ENCODE measurements at regions not wholly inside any gene's neighbourhood (a gene's known extent, or its start where the extent isn't known, plus 50 kb on each side); places are given as distances from the start of the nearest gene placed in this dataset.
"Not testable (repeated sequence)": the region's sequence is repeated elsewhere in the genome, so short reads cannot be mapped to it uniquely, and the experiment has no call there.

GRCh38 chr7:55296070-55296469, 69.1 kb upstream of the LANCL2 start:
- H3K4me3 ChIP-seq (ENCODE audit: low read length) = no peak overlapping the region
- DNase-seq (ENCODE audit: low read depth, low spot score) = peak; percentile 25

GRCh38 chr7:55299273-55299967, 65.7 kb upstream of the LANCL2 start:
- H3K4me3 ChIP-seq (ENCODE audit: low read length) = no peak overlapping the region
- DNase-seq (ENCODE audit: low read depth, low spot score) = no peak

GRCh38 chr7:55303220-55303619, 61.9 kb upstream of the LANCL2 start:
- no peak overlapping the region for H3K4me3 ChIP-seq (ENCODE audit: low read length)
- no peak for DNase-seq (ENCODE audit: low read depth, low spot score)

- H3K4me3 ChIP-seq (ENCODE audit: low read length) = no peak overlapping the region
- DNase-seq (ENCODE audit: low read depth, low spot score) = no peak
These were observed 60.9 kb upstream of the LANCL2 start for GRCh38 chr7:55304018-55304762.

DNA sequence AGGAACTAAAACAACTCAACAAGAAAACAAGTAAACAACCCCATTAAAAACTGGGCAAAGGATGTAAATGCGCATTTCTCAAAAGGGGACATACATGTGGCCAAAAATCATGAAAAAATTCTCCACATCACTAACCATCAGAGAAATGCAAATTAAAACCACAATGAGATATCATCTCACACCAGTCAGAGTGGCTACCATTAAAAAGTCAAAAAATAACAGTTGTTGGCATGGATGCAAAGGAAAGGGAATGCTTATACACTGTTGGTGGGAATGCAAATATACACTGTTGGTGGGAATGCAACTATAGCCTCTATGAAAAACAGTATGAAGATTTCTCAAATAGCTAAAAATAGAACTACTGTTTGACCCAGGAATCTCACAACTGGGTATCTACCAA, 60.0 kb upstream of the LANCL2 start:
- H3K4me3 ChIP-seq (ENCODE audit: low read length) = no peak overlapping the region
- no peak for DNase-seq (ENCODE audit: low read depth, low spot score)

GRCh38 chr7:55306331-55306730, 58.8 kb upstream of the LANCL2 start:
- H3K4me3 ChIP-seq (ENCODE audit: low read length) = no peak overlapping the region
- DNase-seq (ENCODE audit: low read depth, low spot score) = no peak

GRCh38 chr7:55307123-55307916, 57.8 kb upstream of the LANCL2 start:
- no peak overlapping the region for H3K4me3 ChIP-seq (ENCODE audit: low read length)
- DNase-seq (ENCODE audit: low read depth, low spot score) = no peak

DNA sequence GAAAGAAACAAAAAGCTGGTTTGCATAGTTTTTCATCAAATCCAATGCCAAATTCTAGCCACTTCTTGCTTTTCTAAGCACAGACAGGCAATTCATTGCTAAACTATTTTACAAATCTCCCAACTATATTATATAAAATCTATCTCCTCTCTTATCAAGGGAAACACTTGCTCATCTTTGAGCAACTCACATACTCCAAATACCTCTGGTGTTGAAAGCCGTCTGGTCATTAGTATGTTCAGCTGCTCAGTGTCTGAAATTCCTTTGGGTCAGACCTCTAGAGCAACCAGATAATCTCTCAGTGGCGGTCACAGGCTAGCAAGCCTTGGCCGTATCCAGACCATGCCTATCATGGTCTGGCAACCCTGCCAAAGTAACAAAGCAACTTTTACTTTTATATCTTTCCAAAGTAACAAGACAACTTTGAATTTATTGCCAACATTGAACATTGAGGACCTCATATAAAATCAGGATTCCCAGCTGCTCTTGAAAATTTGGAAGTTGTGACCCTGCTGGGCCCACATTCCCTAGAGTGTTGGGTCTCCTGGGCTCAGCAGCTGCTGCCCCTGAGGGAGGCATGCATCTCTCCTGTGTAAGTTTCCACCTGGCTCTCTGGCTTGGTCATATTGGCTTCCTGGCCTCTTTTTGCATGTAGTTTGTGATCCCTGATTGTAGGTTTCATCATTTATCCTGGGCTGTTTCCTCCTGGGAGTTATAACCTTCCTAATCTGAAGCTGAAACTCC, 56.8 kb upstream of the LANCL2 start:
- no peak for DNase-seq (ENCODE audit: low read depth, low spot score)

GRCh38 chr7:55309040-55309991, 55.8 kb upstream of the LANCL2 start:
- no peak overlapping the region for H3K4me3 ChIP-seq (ENCODE audit: low read length)
- DNase-seq (ENCODE audit: low read depth, low spot score) = peak; percentile 63

More for the DNA sequence above, 56.8 kb upstream of the LANCL2 start:
- H3K4me3 ChIP-seq (ENCODE audit: low read length) = no peak overlapping the region

DNA sequence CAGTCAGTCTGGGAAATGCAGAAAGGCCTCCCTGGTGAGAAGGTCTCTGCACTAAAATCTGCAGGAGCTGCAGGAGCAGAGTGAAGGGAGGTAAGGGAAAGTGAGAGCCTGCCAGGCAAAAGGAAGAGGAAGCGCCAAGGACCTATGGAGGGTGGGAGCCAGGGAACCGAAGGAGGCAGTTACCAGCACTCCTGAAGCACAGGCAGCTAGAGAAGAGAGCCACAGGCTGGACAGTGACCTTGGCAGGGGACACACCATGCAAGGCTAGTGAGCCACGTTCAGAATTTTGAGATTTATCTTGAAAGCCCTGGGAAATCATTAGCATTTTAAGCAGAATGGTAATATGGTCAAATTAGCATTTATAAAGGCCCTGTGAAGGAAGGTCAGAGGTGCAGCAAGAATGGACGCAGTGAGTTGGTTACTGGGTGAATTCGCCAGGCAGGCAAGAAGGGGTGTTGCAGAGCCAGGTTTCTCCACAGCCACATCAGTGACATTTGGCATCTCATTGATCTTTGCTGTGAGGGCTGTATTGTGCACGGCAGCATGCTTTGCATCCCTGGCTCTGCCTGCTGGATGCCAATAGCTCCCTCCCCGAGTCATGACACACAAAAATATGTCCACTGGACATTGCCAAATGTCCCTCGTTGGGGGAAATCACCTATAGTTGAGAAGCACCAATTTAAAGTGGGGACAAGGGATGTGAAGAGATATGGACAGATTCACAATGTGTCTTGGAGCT, 54.7 kb upstream of the LANCL2 start:
- H3K4me3 ChIP-seq (ENCODE audit: low read length) = no peak overlapping the region
- no peak for DNase-seq (ENCODE audit: low read depth, low spot score)

DNA sequence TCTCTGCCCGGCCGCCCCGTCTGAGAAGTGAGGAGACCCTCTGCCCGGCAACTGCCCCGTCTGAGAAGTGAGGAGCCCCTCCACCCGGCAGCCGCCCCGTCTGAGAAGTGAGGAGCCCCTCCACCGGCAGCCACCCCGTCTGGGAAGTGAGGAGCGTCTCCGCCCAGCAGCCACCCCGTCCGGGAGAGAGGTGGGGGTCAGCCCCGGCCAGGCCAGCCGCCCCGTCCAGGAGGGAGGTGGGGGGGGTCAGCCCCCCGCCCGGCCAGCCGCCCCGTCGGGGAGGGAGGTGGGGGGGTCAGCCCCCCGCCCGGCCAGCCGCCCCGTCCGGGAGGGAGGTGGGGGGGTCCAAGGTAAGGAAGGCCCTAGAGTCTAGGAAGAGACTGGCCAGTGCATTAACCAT, 53.2 kb upstream of the LANCL2 start:
- DNase-seq (ENCODE audit: low read depth, low spot score); H3K4me3 ChIP-seq (ENCODE audit: low read length): not testable (repeated sequence)

- not testable (repeated sequence) for DNase-seq (ENCODE audit: low read depth, low spot score); H3K4me3 ChIP-seq (ENCODE audit: low read length)
These were observed 51.5 kb upstream of the LANCL2 start for GRCh38 chr7:55313671-55314070.

- H3K4me3 ChIP-seq (ENCODE audit: low read length) = no peak overlapping the region
- no peak for DNase-seq (ENCODE audit: low read depth, low spot score)
These were observed 50.2 kb upstream of the LANCL2 start for GRCh38 chr7:55314967-55315366.
